ENCODE measurements at regions not wholly inside any gene's neighbourhood (a gene's known extent, or its start where the extent isn't known, plus 50 kb on each side); places are given as distances from the start of the nearest gene placed in this dataset.
A peak's percentile ranks its signal among the peaks of the same experiment; 100 is the strongest.

GRCh38 chr17:5793899-5794298 is 209.6 kb upstream of the NLRP1 start:
- Histone ChIP-seq H3K4me3 (ENCODE audit: low read length in 3 of 3) (no peak overlapping the region), H3K9me3 (ENCODE audit: control insufficient read depth in 2 of 3, insufficient read depth in 1 of 3, low read length in 3 of 3) (no peaks in the 10 kb centered on the region), H3K9ac (ENCODE audit: low read length in 3 of 3) (no peak overlapping the region), H3K4me1 (ENCODE audit: control insufficient read depth in 2 of 3, insufficient read depth in 2 of 3, low read depth in 1 of 3, low read length in 3 of 3) (no peaks in the 10 kb centered on the region), H3K36me3 (ENCODE audit: control insufficient read depth in 2 of 3, insufficient read depth in 3 of 3, low read length in 3 of 3) (no peaks in the 10 kb centered on the region), H3K27ac (ENCODE audit: low read depth in 2 of 2, low read length in 2 of 2) (no peak overlapping the region), H3K27me3 (ENCODE audit: control insufficient read depth, insufficient read depth, low read length) (no peaks in the 10 kb centered on the region)
- intact Hi-C loops (cut with DNase I) = no loop called here
- DNase-seq (no peak), FAIRE-seq (no peak)
- TF ChIP-seq, protein P1, sequence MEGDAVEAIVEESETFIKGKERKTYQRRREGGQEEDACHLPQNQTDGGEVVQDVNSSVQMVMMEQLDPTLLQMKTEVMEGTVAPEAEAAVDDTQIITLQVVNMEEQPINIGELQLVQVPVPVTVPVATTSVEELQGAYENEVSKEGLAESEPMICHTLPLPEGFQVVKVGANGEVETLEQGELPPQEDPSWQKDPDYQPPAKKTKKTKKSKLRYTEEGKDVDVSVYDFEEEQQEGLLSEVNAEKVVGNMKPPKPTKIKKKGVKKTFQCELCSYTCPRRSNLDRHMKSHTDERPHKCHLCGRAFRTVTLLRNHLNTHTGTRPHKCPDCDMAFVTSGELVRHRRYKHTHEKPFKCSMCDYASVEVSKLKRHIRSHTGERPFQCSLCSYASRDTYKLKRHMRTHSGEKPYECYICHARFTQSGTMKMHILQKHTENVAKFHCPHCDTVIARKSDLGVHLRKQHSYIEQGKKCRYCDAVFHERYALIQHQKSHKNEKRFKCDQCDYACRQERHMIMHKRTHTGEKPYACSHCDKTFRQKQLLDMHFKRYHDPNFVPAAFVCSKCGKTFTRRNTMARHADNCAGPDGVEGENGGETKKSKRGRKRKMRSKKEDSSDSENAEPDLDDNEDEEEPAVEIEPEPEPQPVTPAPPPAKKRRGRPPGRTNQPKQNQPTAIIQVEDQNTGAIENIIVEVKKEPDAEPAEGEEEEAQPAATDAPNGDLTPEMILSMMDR (IDR thresholded peaks at IDR 0.05; ENCODE audit: borderline replicate concordance, extremely low read depth, insufficient read depth) = peak; percentile 12

GRCh38 chr17:5794385-5794784 is 210.1 kb upstream of the NLRP1 start:
- intact Hi-C loops (cut with DNase I) = no loop called here
- Histone ChIP-seq H3K9me3 (ENCODE audit: control insufficient read depth in 2 of 3, insufficient read depth in 1 of 3, low read length in 3 of 3) (no peaks in the 10 kb centered on the region), H3K27me3 (ENCODE audit: control insufficient read depth, insufficient read depth, low read length) (no peaks in the 10 kb centered on the region), H3K36me3 (ENCODE audit: control insufficient read depth in 2 of 3, insufficient read depth in 3 of 3, low read length in 3 of 3) (no peaks in the 10 kb centered on the region), H3K4me1 (ENCODE audit: control insufficient read depth in 2 of 3, insufficient read depth in 2 of 3, low read depth in 1 of 3, low read length in 3 of 3) (no peaks in the 10 kb centered on the region), H3K4me3 (ENCODE audit: low read length in 3 of 3) (no peak overlapping the region), H3K9ac (ENCODE audit: low read length in 3 of 3) (no peak overlapping the region), H3K27ac (ENCODE audit: low read depth in 2 of 2, low read length in 2 of 2) (no peak overlapping the region)
- DNase-seq = no peak
- no peak for FAIRE-seq
- TF ChIP-seq, protein P1 (IDR thresholded peaks at IDR 0.05; ENCODE audit: borderline replicate concordance, extremely low read depth, insufficient read depth) = no peak

DNA sequence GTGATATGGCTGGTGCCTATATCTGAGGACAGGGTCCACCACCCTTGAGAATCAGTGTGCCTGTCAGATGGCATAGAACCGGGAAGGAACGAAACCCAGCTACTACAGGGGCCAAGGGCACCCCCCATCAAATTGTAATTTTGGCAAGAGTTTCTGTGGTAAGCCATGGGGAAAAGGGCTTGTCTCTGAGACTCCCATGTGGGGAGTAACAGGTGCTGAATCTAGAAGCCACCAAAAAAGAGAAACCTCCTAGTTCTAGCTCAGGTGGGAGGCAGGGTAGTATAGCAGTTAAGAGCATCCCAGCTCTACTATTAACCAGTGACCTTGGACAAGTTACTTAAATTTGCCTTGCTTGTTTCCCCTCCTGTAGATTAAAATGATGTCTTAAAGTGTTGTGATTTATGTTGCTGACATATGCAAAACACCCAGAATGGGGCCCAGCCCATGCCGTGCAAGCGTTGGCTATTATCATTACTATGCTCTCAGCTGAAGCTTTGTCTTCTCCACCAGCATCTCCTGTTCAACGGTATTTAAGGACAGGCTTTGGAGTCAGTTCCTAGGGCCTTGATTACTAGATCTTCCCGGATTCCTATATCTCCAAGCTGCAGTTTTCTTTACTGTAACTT is 210.7 kb upstream of the NLRP1 start:
- H3K4me3 ChIP-seq (ENCODE audit: low read length in 3 of 3) = no peak overlapping the region
- no peaks in the 10 kb centered on the region for H3K36me3 ChIP-seq (ENCODE audit: control insufficient read depth in 2 of 3, insufficient read depth in 3 of 3, low read length in 3 of 3)
- no peaks in the 10 kb centered on the region for H3K9me3 ChIP-seq (ENCODE audit: control insufficient read depth in 2 of 3, insufficient read depth in 1 of 3, low read length in 3 of 3)
- H3K9ac ChIP-seq (ENCODE audit: low read length in 3 of 3) = no peak overlapping the region
- no peak for DNase-seq
- H3K27ac ChIP-seq (ENCODE audit: low read depth in 2 of 2, low read length in 2 of 2) = no peak overlapping the region
- intact Hi-C loops (cut with DNase I) = no loop called here
- FAIRE-seq = no peak
- no peaks in the 10 kb centered on the region for H3K4me1 ChIP-seq (ENCODE audit: control insufficient read depth in 2 of 3, insufficient read depth in 2 of 3, low read depth in 1 of 3, low read length in 3 of 3)
- no peaks in the 10 kb centered on the region for H3K27me3 ChIP-seq (ENCODE audit: control insufficient read depth, insufficient read depth, low read length)
- TF ChIP-seq, protein P1 (IDR thresholded peaks at IDR 0.05; ENCODE audit: borderline replicate concordance, extremely low read depth, insufficient read depth) = no peak

All from kidney (tissue), 13 donors.